Loucy (cell line): ENCODE measurements at regions not wholly inside any gene's neighbourhood (a gene's known extent, or its start where the extent isn't known, plus 50 kb on each side); places are given as distances from the start of the nearest gene placed in this dataset.

ENCODE experiments used
- H2AFZ ChIP-seq: fragments of 200-600 bp; sonication (generic); 2 replicates; pipeline ENCODE4 v1.6.0; 2016; ENCODE audit warnings: antibody characterized with exemption, mild to moderate bottlenecking, low read length, moderate library complexity
- H3F3A ChIP-seq: fragments of 200-600 bp; 2 replicates; pipeline ENCODE4 v1.6.0; 2016; ENCODE audit warnings: antibody characterized with exemption, low read depth, mild to moderate bottlenecking
- H3K27me3 ChIP-seq: fragments of 200-600 bp; sonication (generic); 2 replicates; pipeline ENCODE4 v1.6.1; 2014; ENCODE audit warnings: low read length, mild to moderate bottlenecking; ENCODE audit not compliant: insufficient read depth, poor library complexity, severe bottlenecking
- H3K36me3 ChIP-seq: fragments of 200-600 bp; sonication (generic); 2 replicates; pipeline ENCODE4 v1.6.1; 2016; ENCODE audit warnings: low read length; ENCODE audit not compliant: insufficient read depth
- H3K4me1 ChIP-seq: fragments of 200-600 bp; sonication (generic); 2 replicates; pipeline ENCODE4 v1.5.1; 2014; ENCODE audit warnings: low read length, mild to moderate bottlenecking; ENCODE audit not compliant: insufficient read depth, poor library complexity, severe bottlenecking
- H3K4me2 ChIP-seq: fragments of 200-600 bp; sonication (generic); 2 replicates; pipeline ENCODE4 v1.6.0; 2014; ENCODE audit warnings: antibody characterized with exemption, low read length, low read depth, mild to moderate bottlenecking; ENCODE audit not compliant: poor library complexity, severe bottlenecking
- H3K4me3 ChIP-seq: fragments of 200-600 bp; sonication (generic); 2 replicates; pipeline ENCODE4 v1.5.1; 2014; ENCODE audit warnings: low read length, mild to moderate bottlenecking, mixed read lengths; ENCODE audit not compliant: poor library complexity, severe bottlenecking
- H3K79me2 ChIP-seq: fragments of 200-600 bp; sonication (generic); 2 replicates; pipeline ENCODE4 v1.6.1; 2014; ENCODE audit warnings: low read length; ENCODE audit not compliant: insufficient read depth
- H3K9ac ChIP-seq: fragments of 200-600 bp; sonication (generic); 2 replicates; pipeline ENCODE4 v1.6.0; 2014; ENCODE audit warnings: mild to moderate bottlenecking, low read depth, low read length, moderate library complexity; ENCODE audit not compliant: poor library complexity, severe bottlenecking
- H3K9me2 ChIP-seq: fragments of 200-600 bp; sonication (generic); replicated peaks from 2 replicates; pipeline ENCODE4 v1.6.1; 2016; ENCODE audit warnings: low read depth, low read length, mixed read lengths
- H3K9me3 ChIP-seq: fragments of 200-600 bp; sonication (generic); 2 replicates; pipeline ENCODE4 v1.6.1; 2014; ENCODE audit warnings: mild to moderate bottlenecking, antibody characterized with exemption, low read length, low read depth; ENCODE audit not compliant: insufficient read depth
- H4K20me1 ChIP-seq: fragments of 200-600 bp; sonication (generic); 2 replicates; pipeline ENCODE4 v1.6.0; 2014; ENCODE audit warnings: antibody characterized with exemption, low read length, mild to moderate bottlenecking; ENCODE audit not compliant: insufficient read depth, poor library complexity, severe bottlenecking
- CTCF ChIP-seq: fragments of 200-600 bp; sonication (generic); conservative IDR thresholded peaks from 2 replicates; pipeline ENCODE4 v1.5.1; 2014; ENCODE audit warnings: mild to moderate bottlenecking, antibody characterized with exemption, low read length
- EZH2phosphoT487 ChIP-seq: fragments of 200-600 bp; IDR thresholded peaks from 2 replicates; pipeline ENCODE4 v1.6.1; 2018; ENCODE audit warnings: antibody characterized with exemption, mild to moderate bottlenecking, moderate library complexity, borderline replicate concordance

DNA sequence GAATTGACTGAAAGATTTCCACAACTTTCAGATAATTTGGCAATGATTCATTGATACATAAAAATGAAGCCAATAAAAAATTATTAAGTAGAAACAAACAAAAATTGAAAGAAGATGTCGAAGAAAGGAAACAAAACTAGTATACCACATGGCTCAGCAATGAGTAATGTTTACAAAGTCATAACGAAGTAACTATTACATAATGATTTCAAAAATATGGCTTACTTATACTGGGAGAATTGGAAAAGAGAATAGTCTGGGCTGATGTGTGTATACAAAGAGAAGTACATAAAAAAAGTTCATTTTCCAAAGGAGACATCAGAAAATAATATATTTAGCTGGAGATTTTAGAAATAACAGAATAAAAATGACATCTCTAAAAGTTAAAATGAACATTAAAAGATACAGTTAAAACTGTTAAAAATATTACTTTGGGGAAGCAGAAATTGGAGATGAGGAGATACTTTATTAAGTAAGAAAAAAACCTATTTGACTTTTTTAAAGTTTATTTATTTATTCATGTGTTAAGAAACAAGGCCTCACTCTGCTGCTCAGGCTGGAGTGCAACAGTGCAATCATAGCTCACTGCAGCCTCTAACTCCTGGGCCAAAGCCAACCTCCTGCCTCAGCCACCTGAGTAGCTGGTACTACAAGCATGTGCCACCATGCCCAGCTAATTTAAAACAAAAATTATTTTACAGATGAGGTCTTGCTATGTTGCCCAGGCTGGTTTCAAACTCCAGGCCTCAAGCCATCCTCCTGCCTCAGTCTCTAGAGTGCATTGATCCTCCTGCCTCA, 409.7 kb upstream of the PIK3C3 start:
- Histone ChIP-seq H3K9ac (no peak overlapping the region), H3K27me3 (no peaks in the 10 kb centered on the region), H3K9me3 (no peaks in the 10 kb centered on the region), H3K79me2 (no peaks in the 10 kb centered on the region), H3F3A (no peaks in the 10 kb centered on the region), H3K4me1 (no peaks in the 10 kb centered on the region), H3K9me2 (no peaks in the 10 kb centered on the region), H2AFZ (no peak overlapping the region), H4K20me1 (no peaks in the 10 kb centered on the region), H3K36me3 (no peaks in the 10 kb centered on the region), H3K4me3 (no peak overlapping the region), H3K4me2 (no peak overlapping the region)
- TF ChIP-seq EZH2phosphoT487 (no peak), CTCF (no peak)

GRCh38 chr18:41543815-41544214, 411.2 kb upstream of the PIK3C3 start:
- Histone ChIP-seq H3F3A (no peaks in the 10 kb centered on the region), H3K36me3 (no peaks in the 10 kb centered on the region), H4K20me1 (no peaks in the 10 kb centered on the region), H3K4me2 (no peak overlapping the region), H2AFZ (no peak overlapping the region), H3K27me3 (no peaks in the 10 kb centered on the region), H3K9ac (no peak overlapping the region), H3K4me3 (no peak overlapping the region), H3K4me1 (no peaks in the 10 kb centered on the region), H3K79me2 (no peaks in the 10 kb centered on the region), H3K9me2 (no peaks in the 10 kb centered on the region), H3K9me3 (no peaks in the 10 kb centered on the region)
- TF ChIP-seq EZH2phosphoT487 (no peak), CTCF (no peak)

- Histone ChIP-seq H3K79me2 (no peaks in the 10 kb centered on the region), H3K4me3 (no peak overlapping the region), H2AFZ (no peak overlapping the region), H3K36me3 (no peaks in the 10 kb centered on the region), H3F3A (no peaks in the 10 kb centered on the region), H3K9me2 (no peaks in the 10 kb centered on the region), H3K9me3 (no peaks in the 10 kb centered on the region), H3K9ac (no peak overlapping the region), H3K4me2 (no peak overlapping the region), H4K20me1 (no peaks in the 10 kb centered on the region), H3K4me1 (no peaks in the 10 kb centered on the region), H3K27me3 (no peaks in the 10 kb centered on the region)
- TF ChIP-seq CTCF, result no peak
- TF ChIP-seq EZH2phosphoT487, result no peak
These were observed 414.7 kb upstream of the PIK3C3 start for GRCh38 chr18:41540237-41540871.
